Effector memory CD4-positive, alpha-beta T cell (primary cell): ENCODE measurements at regions not wholly inside any gene's neighbourhood (a gene's known extent, or its start where the extent isn't known, plus 50 kb on each side); places are given as distances from the start of the nearest gene placed in this dataset.

Source experiments
- DNase-seq, 3 donors: peaks; one replicate each; pipeline ENCODE4 v3.0.0-alpha.2; 2020
- H3K27ac ChIP-seq: 2 replicates; pipeline ENCODE4 v1.7.0; 2013; ENCODE audit warnings: mild to moderate bottlenecking, low read length, moderate library complexity; ENCODE audit not compliant: insufficient read depth, poor library complexity, severe bottlenecking
- H3K27me3 ChIP-seq: replicated peaks from 2 replicates; pipeline ENCODE4 v1.7.0; 2013; ENCODE audit warnings: mild to moderate bottlenecking, low read length; ENCODE audit not compliant: insufficient read depth, control insufficient read depth, poor library complexity, severe bottlenecking
- H3K36me3 ChIP-seq: 2 replicates; pipeline ENCODE4 v1.7.0; 2013; ENCODE audit warnings: mild to moderate bottlenecking, low read length, moderate library complexity; ENCODE audit not compliant: control insufficient read depth, insufficient read depth
- H3K4me1 ChIP-seq: 2 replicates; pipeline ENCODE4 v1.7.0; 2013; ENCODE audit warnings: low read length, mild to moderate bottlenecking; ENCODE audit not compliant: control insufficient read depth, insufficient read depth, poor library complexity, severe bottlenecking
- H3K4me3 ChIP-seq: 2 replicates; pipeline ENCODE4 v1.7.0; 2013; ENCODE audit warnings: low read length, low read depth, mild to moderate bottlenecking; ENCODE audit not compliant: insufficient read depth, poor library complexity, severe bottlenecking
- H3K9me3 ChIP-seq: 2 replicates; pipeline ENCODE4 v1.7.0; 2013; ENCODE audit warnings: mild to moderate bottlenecking, low read length, moderate library complexity; ENCODE audit not compliant: control insufficient read depth

DNA sequence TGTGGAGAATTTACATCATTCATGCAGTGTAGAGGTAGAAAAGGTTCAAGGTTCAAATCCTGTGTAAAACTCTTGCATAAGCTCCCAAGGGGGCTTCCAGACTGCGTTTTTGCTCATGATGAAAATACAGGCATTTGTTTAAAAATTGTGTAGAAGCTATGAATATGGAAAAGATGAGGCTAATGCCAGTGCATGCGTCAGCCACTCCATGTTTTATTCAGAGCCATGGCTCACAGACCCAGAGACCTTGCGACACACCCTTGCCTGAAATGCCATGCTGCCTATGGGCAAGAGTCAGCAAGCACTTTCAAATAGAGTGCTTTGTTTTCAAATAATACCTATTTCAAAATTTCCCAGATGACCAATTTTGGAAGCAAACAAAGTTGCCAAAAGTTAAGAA is 262.3 kb downstream of the TRIB2 start:
- Histone ChIP-seq H3K27me3 (no peaks in the 10 kb centered on the region), H3K36me3 (no peaks in the 10 kb centered on the region), H3K27ac (no peak overlapping the region), H3K4me1 (no peaks in the 10 kb centered on the region), H3K9me3 (no peaks in the 10 kb centered on the region), H3K4me3 (no peak overlapping the region)
- no peak for DNase-seq

DNA sequence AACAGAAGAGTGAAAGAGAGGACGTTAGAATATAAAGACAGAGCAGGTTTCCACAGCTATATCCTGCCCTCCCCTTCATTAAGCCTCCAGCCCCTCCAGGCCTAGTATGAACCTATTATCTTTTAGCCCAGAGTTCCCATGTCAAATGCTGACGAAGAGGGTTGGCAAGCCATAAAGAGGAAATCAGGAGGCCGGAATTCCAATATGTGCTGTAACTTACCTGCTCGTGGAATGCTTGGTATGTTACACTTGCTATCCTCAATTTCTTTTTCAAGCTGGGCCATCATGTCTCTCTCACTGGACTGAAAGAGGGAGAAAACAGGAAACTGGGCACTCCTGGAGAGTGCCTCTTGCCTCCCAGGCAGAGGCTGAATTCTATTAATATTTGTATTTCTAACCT is 264.1 kb downstream of the TRIB2 start:
- no peaks in the 10 kb centered on the region for H3K27me3 ChIP-seq
- H3K27ac ChIP-seq, result no peak overlapping the region
- no peak overlapping the region for H3K4me3 ChIP-seq
- H3K4me1 ChIP-seq, result no peaks in the 10 kb centered on the region
- DNase-seq, result no peak
- no peaks in the 10 kb centered on the region for H3K36me3 ChIP-seq
- no peaks in the 10 kb centered on the region for H3K9me3 ChIP-seq

DNA sequence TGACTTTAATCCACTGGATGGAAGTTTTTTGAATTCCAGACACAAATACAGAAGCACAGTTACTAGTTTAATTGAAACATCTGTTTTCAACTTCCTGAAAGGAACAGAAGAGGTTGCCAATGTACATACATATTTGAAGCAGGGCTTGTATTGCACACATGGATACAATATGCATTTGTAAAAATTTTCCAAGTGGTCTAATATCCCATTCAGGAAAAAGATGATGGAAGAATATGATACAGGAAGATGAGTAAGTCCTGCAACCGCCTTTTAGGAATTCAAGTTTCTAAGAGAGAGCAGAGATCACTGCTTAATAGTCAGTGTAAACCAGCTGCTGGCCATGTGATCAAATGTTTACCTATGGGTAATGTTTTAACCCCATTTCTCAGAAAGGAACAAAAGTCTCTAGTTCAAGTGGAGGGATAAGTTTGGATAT is 265.4 kb downstream of the TRIB2 start:
- no peaks in the 10 kb centered on the region for H3K27me3 ChIP-seq
- H3K4me1 ChIP-seq, result no peaks in the 10 kb centered on the region
- H3K36me3 ChIP-seq, result no peaks in the 10 kb centered on the region
- H3K9me3 ChIP-seq, result no peaks in the 10 kb centered on the region
- H3K4me3 ChIP-seq, result no peak overlapping the region
- no peak for DNase-seq
- H3K27ac ChIP-seq, result no peak overlapping the region

DNA sequence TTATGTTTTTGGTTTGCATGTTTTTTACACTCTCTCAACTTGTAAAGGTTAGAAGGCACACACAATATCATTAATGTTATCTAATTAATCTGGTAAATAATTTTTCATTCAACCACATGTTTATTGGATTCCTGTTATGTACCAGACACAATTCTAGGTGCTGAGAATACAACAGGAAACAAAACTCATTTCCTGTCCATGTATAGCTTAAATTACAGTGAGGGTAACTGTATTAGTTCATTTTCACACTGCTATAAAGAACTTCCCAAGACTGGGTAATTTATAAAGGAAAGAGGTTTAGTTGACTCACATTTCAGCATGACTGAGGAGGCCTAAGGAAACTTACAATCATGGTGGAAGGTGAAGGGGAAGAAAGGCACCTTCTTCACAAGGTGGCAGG is 270.5 kb downstream of the TRIB2 start:
- Histone ChIP-seq H3K4me1 (no peaks in the 10 kb centered on the region), H3K36me3 (no peaks in the 10 kb centered on the region), H3K27me3 (no peaks in the 10 kb centered on the region), H3K27ac (no peak overlapping the region), H3K9me3 (no peaks in the 10 kb centered on the region), H3K4me3 (no peak overlapping the region)
- no peak for DNase-seq

DNA sequence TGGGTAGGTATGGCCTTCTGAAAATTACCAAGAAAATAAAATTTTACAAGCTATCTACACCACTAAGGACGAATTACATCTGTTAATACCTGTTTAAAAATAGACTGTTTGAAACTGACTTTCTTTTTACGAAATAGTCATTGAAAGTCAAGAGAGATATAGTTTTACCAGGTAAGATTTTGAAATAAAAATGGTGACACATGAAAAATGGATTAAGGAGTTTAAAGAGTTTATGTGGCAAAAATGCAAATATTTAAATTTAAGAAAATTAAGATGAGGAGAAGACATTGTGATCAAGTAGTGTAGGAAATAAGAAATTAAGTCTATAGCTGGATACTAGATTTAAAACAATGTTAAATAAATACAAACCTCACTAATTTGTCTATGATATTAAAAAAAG is 271.5 kb downstream of the TRIB2 start:
- Histone ChIP-seq H3K36me3 (no peaks in the 10 kb centered on the region), H3K27me3 (no peaks in the 10 kb centered on the region), H3K4me1 (no peaks in the 10 kb centered on the region), H3K9me3 (no peaks in the 10 kb centered on the region), H3K27ac (no peak overlapping the region), H3K4me3 (no peak overlapping the region)
- no peak for DNase-seq

DNA sequence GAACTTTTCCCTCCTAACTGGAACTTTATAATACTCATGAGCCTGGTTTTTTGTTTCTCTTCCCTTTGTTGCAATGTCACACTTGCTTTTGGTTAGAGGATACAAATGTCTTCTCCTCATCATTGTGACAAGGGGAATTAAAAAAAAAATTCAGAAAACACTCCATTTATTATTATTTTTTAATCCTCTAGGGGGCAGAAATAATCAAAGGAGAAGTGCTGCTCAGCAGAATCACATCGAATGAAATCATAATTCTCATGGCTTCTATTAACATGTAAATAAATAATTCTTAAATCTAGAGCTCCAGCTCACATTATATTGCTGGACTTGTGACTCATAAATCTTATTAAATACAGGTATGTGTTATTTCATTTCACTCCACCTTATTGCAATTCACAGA is 273.8 kb downstream of the TRIB2 start:
- no peaks in the 10 kb centered on the region for H3K9me3 ChIP-seq

DNA sequence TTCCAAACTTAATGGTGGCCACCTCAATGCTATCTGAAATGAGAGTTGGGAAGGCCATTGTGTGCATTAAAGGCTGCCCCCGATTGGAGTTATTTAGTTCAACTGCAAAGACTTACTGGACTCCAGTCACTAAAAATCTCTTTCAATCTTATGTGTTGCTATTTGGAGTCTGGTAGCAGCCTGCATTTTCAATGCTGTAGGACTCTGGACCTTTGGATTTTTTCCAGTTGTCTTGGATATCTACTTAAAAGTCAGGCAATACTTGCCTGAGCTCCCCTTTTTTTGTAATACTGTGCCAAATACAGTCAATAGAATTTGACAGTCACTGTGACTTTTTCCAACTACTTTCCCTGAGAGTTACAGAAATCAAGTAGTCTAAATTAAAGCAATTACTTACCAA is 281.9 kb downstream of the TRIB2 start:
- no peak overlapping the region for H3K27ac ChIP-seq
- no peaks in the 10 kb centered on the region for H3K36me3 ChIP-seq
- H3K27me3 ChIP-seq, result no peaks in the 10 kb centered on the region
- no peaks in the 10 kb centered on the region for H3K9me3 ChIP-seq
- H3K4me3 ChIP-seq, result no peak overlapping the region
- DNase-seq, result no peak
- H3K4me1 ChIP-seq, result peaks cover 2% of the 10 kb centered on the region

More for the DNA sequence above, 273.8 kb downstream of the TRIB2 start:
- H3K27ac ChIP-seq, result no peak overlapping the region
- no peak overlapping the region for H3K4me3 ChIP-seq
- H3K4me1 ChIP-seq, result no peaks in the 10 kb centered on the region
- DNase-seq, result no peak
- no peaks in the 10 kb centered on the region for H3K27me3 ChIP-seq
- no peaks in the 10 kb centered on the region for H3K36me3 ChIP-seq

DNA sequence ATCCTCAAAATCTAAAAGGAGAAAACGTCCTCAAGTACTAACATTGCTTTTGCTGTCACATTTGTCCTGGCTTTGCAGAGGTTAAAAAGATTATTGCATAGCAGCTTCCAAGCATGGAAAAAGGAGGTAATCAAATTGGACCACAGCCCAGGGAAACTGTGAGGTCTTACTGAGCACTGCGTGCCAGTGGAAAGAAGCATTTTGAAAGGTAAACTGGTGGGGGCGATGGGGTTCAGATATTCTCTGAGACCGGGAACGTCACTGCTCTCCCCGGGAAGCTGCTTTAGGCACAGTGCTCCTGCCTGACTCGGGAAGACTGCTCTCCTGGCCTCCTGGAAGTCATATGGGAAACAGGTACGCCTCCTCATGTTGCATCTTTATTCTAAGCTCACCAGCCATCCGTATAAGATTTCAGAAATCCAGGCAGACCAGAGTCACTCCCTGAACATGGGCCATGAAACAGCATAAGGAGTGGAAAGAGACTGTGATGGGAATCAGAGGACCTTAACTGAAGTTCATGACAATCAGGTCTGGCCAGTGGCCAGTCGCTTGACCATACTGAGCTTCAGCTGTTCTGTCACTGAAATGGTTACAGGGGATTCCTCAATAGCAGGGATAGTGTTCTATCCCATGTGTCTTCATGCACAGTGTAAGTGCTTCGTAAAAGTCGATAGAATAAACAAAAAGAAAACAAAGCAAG is 284.1 kb downstream of the TRIB2 start:
- H3K4me1 ChIP-seq, result peaks cover 2% of the 10 kb centered on the region
- H3K27ac ChIP-seq, result no peak overlapping the region
- no peaks in the 10 kb centered on the region for H3K36me3 ChIP-seq
- H3K9me3 ChIP-seq, result no peaks in the 10 kb centered on the region
- no peaks in the 10 kb centered on the region for H3K27me3 ChIP-seq
- H3K4me3 ChIP-seq, result no peak overlapping the region
- DNase-seq, result no peak

DNA sequence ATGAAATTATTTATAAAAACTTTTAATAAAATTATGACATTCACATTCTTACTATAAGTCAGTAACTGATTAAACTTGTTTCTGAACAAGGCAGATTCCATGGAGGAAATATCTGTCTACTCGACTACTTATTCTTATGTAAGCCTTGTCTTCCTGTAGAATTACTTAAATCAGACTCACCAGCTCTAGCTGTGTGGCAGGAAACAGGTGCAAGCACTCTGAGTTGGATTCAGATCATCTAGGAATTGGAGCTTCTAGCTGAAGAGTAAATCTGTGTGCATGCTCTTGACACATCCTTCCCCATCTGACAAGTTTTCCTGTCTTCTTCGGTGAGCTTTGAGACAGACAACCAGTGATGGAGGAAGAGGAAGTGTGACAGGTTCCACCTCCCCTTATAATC is 284.7 kb downstream of the TRIB2 start:
- no peak overlapping the region for H3K27ac ChIP-seq
- H3K36me3 ChIP-seq, result no peaks in the 10 kb centered on the region
- no peaks in the 10 kb centered on the region for H3K9me3 ChIP-seq
- peaks cover 2% of the 10 kb centered on the region for H3K4me1 ChIP-seq
- H3K27me3 ChIP-seq, result no peaks in the 10 kb centered on the region
- no peak overlapping the region for H3K4me3 ChIP-seq
- no peak for DNase-seq

DNA sequence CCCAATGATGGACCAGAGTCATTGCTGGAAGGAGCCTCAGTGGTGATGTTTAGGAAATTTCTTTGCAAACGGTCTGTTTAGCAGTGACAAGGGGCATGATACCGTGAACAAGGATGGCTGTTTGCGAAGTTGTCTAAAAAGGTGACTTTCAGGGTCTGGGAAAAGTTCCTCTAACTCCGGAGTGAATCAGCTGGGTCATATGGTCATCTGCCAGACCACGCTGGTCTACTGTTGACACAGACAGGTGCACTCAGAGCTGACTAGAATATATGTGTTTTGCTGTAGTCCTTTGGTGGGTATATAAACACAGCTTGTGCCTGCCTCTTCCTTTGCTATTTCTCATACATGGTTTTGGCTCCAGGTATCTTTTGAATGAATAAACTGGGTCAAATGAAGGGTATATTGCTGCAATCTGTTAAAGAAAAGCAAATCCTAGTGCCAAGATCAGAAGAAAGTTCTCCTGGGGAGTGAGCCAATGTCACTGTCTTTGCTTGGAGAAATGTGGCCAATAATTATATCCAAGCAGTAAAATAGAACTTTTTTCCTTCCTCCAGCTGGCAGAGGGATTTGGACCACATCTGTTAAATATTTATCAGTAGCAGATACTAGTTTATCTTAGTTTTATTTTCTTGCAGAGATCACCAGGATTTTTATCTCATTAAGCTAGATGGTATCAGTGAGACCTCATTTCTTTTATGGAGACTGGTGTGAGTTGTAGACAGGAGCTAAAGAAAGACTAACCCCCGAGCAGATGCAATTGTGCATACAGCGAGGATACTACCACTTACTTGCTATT is 286.0 kb downstream of the TRIB2 start:
- no peak for DNase-seq
- peaks cover 2% of the 10 kb centered on the region for H3K4me1 ChIP-seq

More for the DNA sequence above, 286.0 kb downstream of the TRIB2 start:
- H3K9me3 ChIP-seq, result no peaks in the 10 kb centered on the region
- no peaks in the 10 kb centered on the region for H3K36me3 ChIP-seq
- no peak overlapping the region for H3K27ac ChIP-seq
- no peaks in the 10 kb centered on the region for H3K27me3 ChIP-seq
- no peak overlapping the region for H3K4me3 ChIP-seq
